Upper lobe of left lung (tissue), 6 donors: ENCODE measurements at regions not wholly inside any gene's neighbourhood (a gene's known extent, or its start where the extent isn't known, plus 50 kb on each side); places are given as distances from the start of the nearest gene placed in this dataset.

Experiments
- ATAC-seq, 2 donors: fragments of 200-7000 bp; cut with Tn5 transposase; one replicate each; pipeline ENCODE4 v1.9.1; 2022; ENCODE audit warnings: mild to moderate bottlenecking in 2 of 2, moderate library complexity in 2 of 2; ENCODE audit not compliant: low FRiP score in 2 of 2
- DNase-seq, 2 donors: peaks; one replicate each; pipeline ENCODE4 v3.0.0-alpha.2; 2019 to 2020
- H3K27ac ChIP-seq, 4 donors: fragments of 200-600 bp; sonication (generic); one replicate each; pipeline ENCODE4 v1.5.1; 2016 to 2019
- H3K27me3 ChIP-seq, 4 donors: fragments of 200-600 bp; sonication (generic); one replicate each; pipeline ENCODE4 v1.5.1; 2017 to 2019
- H3K36me3 ChIP-seq, 4 donors: fragments of 200-600 bp; sonication (generic); one replicate each; pipeline ENCODE4 v1.5.1; 2016 to 2019
- H3K4me1 ChIP-seq, 4 donors: fragments of 200-600 bp; sonication (generic); one replicate each; pipeline ENCODE4 v1.5.1; 2018 to 2019
- H3K4me3 ChIP-seq, 4 donors: fragments of 200-600 bp; sonication (generic); one replicate each; pipeline ENCODE4 v1.5.1; 2017 to 2019; ENCODE audit warnings: mild to moderate bottlenecking in 2 of 4, moderate library complexity in 1 of 4
- H3K9me3 ChIP-seq, 4 donors: fragments of 200-600 bp; sonication (generic); one replicate each; pipeline ENCODE4 v1.5.1; 2018 to 2019
- CTCF ChIP-seq, 6 experiments: fragments of 450-650 bp in 4 of 6; fragments of 200-600 bp in 2 of 6; sonication (generic) in 2 of 6; IDR thresholded peaks; one replicate each; pipeline ENCODE4 v1.5.1; 2016 to 2019; ENCODE audit warnings: antibody characterized with exemption in 6 of 6
- EP300 ChIP-seq, 4 donors: sonication (generic); formaldehyde crosslinking; IDR thresholded peaks; one replicate each; pipeline ENCODE4 v1.5.1; 2017; ENCODE audit warnings: antibody characterized with exemption in 4 of 4, control low read depth in 2 of 4
- POLR2A ChIP-seq, 4 donors: fragments of 450-650 bp; IDR thresholded peaks; one replicate each; pipeline ENCODE4 v1.5.1; 2016 to 2017; ENCODE audit warnings: antibody characterized with exemption in 4 of 4, mild to moderate bottlenecking in 2 of 4
- POLR2AphosphoS5 ChIP-seq, 2 donors: sonication (generic); formaldehyde crosslinking; IDR thresholded peaks; one replicate each; pipeline ENCODE4 v1.5.1; 2017; ENCODE audit warnings: antibody characterized with exemption in 2 of 2
- WGBS, 2 donors: methylation state at CpG; one replicate each; pipeline ENCODE4 v1.1.5; 2017 to 2018; 5-methylcytosine and 5-hydroxymethylcytosine counted together
- donor health status: DM: no; HTN: no; CAD: no; lungs with moderate emphysema.
- donor health status: DM: no; HTN: yes; CAD: no; lungs with severe emphysema.

- 26 to 74% methylated on average over 2 of the region's 2 CpGs for WGBS, 2 donors
- ATAC-seq (no peak), DNase-seq (no peak)
- no peaks in the 10 kb centered on the region for H3K27me3 ChIP-seq
- no peak for TF ChIP-seq POLR2A (IDR thresholded peaks at IDR 0.05)
- TF ChIP-seq POLR2AphosphoS5 (IDR thresholded peaks at IDR 0.05), result no peak
- TF ChIP-seq EP300 (IDR thresholded peaks at IDR 0.05), result no peak
- no peak for TF ChIP-seq CTCF (IDR thresholded peaks at IDR 0.05)
- no peak overlapping the region for H3K27ac ChIP-seq
- no peak overlapping the region for H3K4me3 ChIP-seq
- no peaks in the 10 kb centered on the region for H3K9me3 ChIP-seq
- H3K4me1 ChIP-seq, result no peaks in the 10 kb centered on the region
- H3K36me3 ChIP-seq, result no peaks in the 10 kb centered on the region
Measured at GRCh38 chr3:176087066-176087697, 1110.1 kb downstream of the TBL1XR1 start.

DNA sequence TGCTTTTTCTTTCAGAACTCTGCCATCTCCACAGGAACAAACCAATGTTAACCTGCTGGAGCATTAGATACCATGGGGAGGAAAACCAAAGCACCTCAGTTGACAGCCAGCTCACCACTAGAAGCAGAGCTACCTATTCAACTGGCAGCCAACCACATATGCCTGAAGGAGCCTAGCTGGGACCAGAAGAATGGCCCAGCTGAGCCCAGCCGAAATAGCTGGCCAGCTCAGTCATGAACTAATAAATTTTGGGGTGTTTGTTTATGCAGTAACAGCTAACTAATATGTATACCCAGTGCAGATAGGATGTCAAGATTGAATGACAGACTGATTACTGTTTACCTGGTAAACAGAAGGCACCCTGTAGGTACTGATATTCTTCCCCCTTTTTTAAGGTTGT lies 1117.5 kb downstream of the TBL1XR1 start:
- DNase-seq (no peak), ATAC-seq (no peak)
- H3K27me3 ChIP-seq, result no peaks in the 10 kb centered on the region
- 5% methylated on average over 1 of the region's 1 CpG; no CpG with 5 or more reads in 1 of the 2 donors for WGBS, 2 donors
- no peak overlapping the region for H3K27ac ChIP-seq
- H3K4me3 ChIP-seq, result no peak overlapping the region
- H3K4me1 ChIP-seq, result no peaks in the 10 kb centered on the region
- no peak for TF ChIP-seq POLR2A (IDR thresholded peaks at IDR 0.05)
- no peak for TF ChIP-seq EP300 (IDR thresholded peaks at IDR 0.05)
- no peak for TF ChIP-seq CTCF (IDR thresholded peaks at IDR 0.05)
- no peak for TF ChIP-seq POLR2AphosphoS5 (IDR thresholded peaks at IDR 0.05)
- H3K36me3 ChIP-seq, result no peaks in the 10 kb centered on the region
- H3K9me3 ChIP-seq, result no peaks in the 10 kb centered on the region

- no peak overlapping the region for H3K4me3 ChIP-seq
- ATAC-seq, result no peak
- no peaks in the 10 kb centered on the region for H3K4me1 ChIP-seq
- H3K27me3 ChIP-seq, result no peaks in the 10 kb centered on the region
- H3K9me3 ChIP-seq, result no peaks in the 10 kb centered on the region
- no peak overlapping the region for H3K27ac ChIP-seq
- no peaks in the 10 kb centered on the region for H3K36me3 ChIP-seq
- 68 to 71% methylated on average over 1 of the region's 1 CpG for WGBS, 2 donors
- TF ChIP-seq POLR2A (IDR thresholded peaks at IDR 0.05) (no peak), EP300 (IDR thresholded peaks at IDR 0.05) (no peak), CTCF (IDR thresholded peaks at IDR 0.05) (no peak), POLR2AphosphoS5 (IDR thresholded peaks at IDR 0.05) (no peak)
- DNase-seq, result no peak
Measured at GRCh38 chr3:176078906-176079305, 1118.4 kb downstream of the TBL1XR1 start.

DNA sequence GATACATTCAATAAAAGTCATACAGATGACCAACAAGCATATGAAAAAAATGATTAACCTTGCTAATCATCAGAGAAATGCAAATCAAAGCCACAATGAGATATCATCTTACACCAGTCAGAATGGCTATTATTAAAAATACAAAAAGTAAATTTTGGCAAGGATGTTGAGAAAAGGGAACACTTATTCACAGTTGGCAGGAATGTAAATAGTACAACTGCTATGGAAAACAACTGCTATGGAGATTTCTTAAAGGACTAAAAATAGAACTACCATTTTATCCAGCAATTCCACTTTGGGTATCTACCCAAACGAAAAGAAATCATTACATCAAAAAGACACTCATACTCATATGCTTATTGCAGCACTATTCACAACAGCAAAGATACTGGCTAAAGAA lies 1121.8 kb downstream of the TBL1XR1 start:
- Histone ChIP-seq H3K4me1 (no peaks in the 10 kb centered on the region), H3K27ac (no peak overlapping the region), H3K4me3 (no peak overlapping the region), H3K36me3 (no peaks in the 10 kb centered on the region), H3K9me3 (no peaks in the 10 kb centered on the region), H3K27me3 (no peaks in the 10 kb centered on the region)
- ATAC-seq, result no peak
- no peak for TF ChIP-seq POLR2A (IDR thresholded peaks at IDR 0.05)
- no peak for TF ChIP-seq CTCF (IDR thresholded peaks at IDR 0.05)
- TF ChIP-seq EP300 (IDR thresholded peaks at IDR 0.05), result no peak
- no peak for TF ChIP-seq POLR2AphosphoS5 (IDR thresholded peaks at IDR 0.05)
- no peak for DNase-seq
- WGBS, 2 donors, result 24 to 49% methylated on average over 1 of the region's 1 CpG

- H3K4me3 ChIP-seq, result no peak overlapping the region
- DNase-seq (no peak), ATAC-seq (no peak)
- H3K27ac ChIP-seq, result no peak overlapping the region
- H3K9me3 ChIP-seq, result no peaks in the 10 kb centered on the region
- no peaks in the 10 kb centered on the region for H3K36me3 ChIP-seq
- TF ChIP-seq POLR2A (IDR thresholded peaks at IDR 0.05), result no peak
- TF ChIP-seq EP300 (IDR thresholded peaks at IDR 0.05), result no peak
- TF ChIP-seq CTCF (IDR thresholded peaks at IDR 0.05), result no peak
- TF ChIP-seq POLR2AphosphoS5 (IDR thresholded peaks at IDR 0.05), result no peak
- H3K27me3 ChIP-seq, result no peaks in the 10 kb centered on the region
- H3K4me1 ChIP-seq, result no peaks in the 10 kb centered on the region
Measured at GRCh38 chr3:176075046-176075445, 1122.2 kb downstream of the TBL1XR1 start.
